DMS53 (cell line): ENCODE measurements at regions not wholly inside any gene's neighbourhood (a gene's known extent, or its start where the extent isn't known, plus 50 kb on each side); places are given as distances from the start of the nearest gene placed in this dataset.
"Not testable (repeated sequence)": the region's sequence is repeated elsewhere in the genome, so short reads cannot be mapped to it uniquely, and the experiment has no call there.

Experiments
- DNase-seq: peaks from one replicate; lab custom pipeline; 2025; lab: John Stamatoyannopoulos, UW

- DNase-seq = no peak
These were observed 183.1 kb downstream of the TMEM121 start for GRCh38 chr14:105709281-105710118.

- DNase-seq = no peak
These were observed 184.0 kb downstream of the TMEM121 start for GRCh38 chr14:105710119-105711043.

GRCh38 chr14:105711044-105711620 is 184.7 kb downstream of the TMEM121 start:
- no peak for DNase-seq

GRCh38 chr14:105711841-105712460 is 185.6 kb downstream of the TMEM121 start:
- no peak for DNase-seq

GRCh38 chr14:105712670-105713069 is 186.3 kb downstream of the TMEM121 start:
- DNase-seq = not testable (repeated sequence)

GRCh38 chr14:105713160-105713559 is 186.8 kb downstream of the TMEM121 start:
- DNase-seq = not testable (repeated sequence)

- not testable (repeated sequence) for DNase-seq
These were observed 187.5 kb downstream of the TMEM121 start for GRCh38 chr14:105713836-105714235.

- not testable (repeated sequence) for DNase-seq
These were observed 192.4 kb downstream of the TMEM121 start for GRCh38 chr14:105718787-105719186.

GRCh38 chr14:105720106-105720505 is 193.7 kb downstream of the TMEM121 start:
- DNase-seq = not testable (repeated sequence)

GRCh38 chr14:105720852-105721601 is 194.6 kb downstream of the TMEM121 start:
- not testable (repeated sequence) for DNase-seq

GRCh38 chr14:105721602-105721970 is 195.2 kb downstream of the TMEM121 start:
- not testable (repeated sequence) for DNase-seq

GRCh38 chr14:105721996-105722709 is 195.8 kb downstream of the TMEM121 start:
- not testable (repeated sequence) for DNase-seq

GRCh38 chr14:105723271-105723670 is 196.9 kb downstream of the TMEM121 start:
- not testable (repeated sequence) for DNase-seq

GRCh38 chr14:105723776-105724175 is 197.4 kb downstream of the TMEM121 start:
- not testable (repeated sequence) for DNase-seq

- DNase-seq = not testable (repeated sequence)
These were observed 203.5 kb downstream of the TMEM121 start for GRCh38 chr14:105729825-105730368.

- not testable (repeated sequence) for DNase-seq
These were observed 204.3 kb downstream of the TMEM121 start for GRCh38 chr14:105730731-105731130.

- not testable (repeated sequence) for DNase-seq
These were observed 205.0 kb downstream of the TMEM121 start for GRCh38 chr14:105731221-105731985.

GRCh38 chr14:105733081-105734065 is 207.0 kb downstream of the TMEM121 start:
- DNase-seq = no peak
